Aorta (tissue), 5 donors: ENCODE measurements at regions not wholly inside any gene's neighbourhood (a gene's known extent, or its start where the extent isn't known, plus 50 kb on each side); places are given as distances from the start of the nearest gene placed in this dataset.

ENCODE experiments used
- ATAC-seq: fragments of 200-7000 bp; cut with Tn5 transposase; one replicate; pipeline ENCODE4 v1.9.1; 2022; ENCODE audit warnings: moderate library complexity; ENCODE audit not compliant: low FRiP score
- DNase-seq, 2 donors: peaks; one replicate each; pipeline ENCODE4 v3.0.0-alpha.2; 2020
- H3K27ac ChIP-seq, 2 donors: one replicate each; pipeline ENCODE4 v1.5.1; 2013; ENCODE audit warnings: low read length in 2 of 2, mild to moderate bottlenecking in 2 of 2, moderate library complexity in 2 of 2, control low read depth in 1 of 2, inconsistent platforms in 1 of 2, low read depth in 1 of 2
- H3K27me3 ChIP-seq, 2 donors: one replicate each; pipeline ENCODE4 v1.6.1; 2013; ENCODE audit warnings: control low read depth in 1 of 2, low read length in 1 of 2, mild to moderate bottlenecking in 1 of 2, moderate library complexity in 1 of 2; ENCODE audit not compliant: insufficient read depth in 2 of 2, control insufficient read depth in 1 of 2
- H3K36me3 ChIP-seq, 2 donors: one replicate each; pipeline ENCODE4 v1.6.1; 2013; ENCODE audit warnings: control low read depth in 1 of 2, low read length in 1 of 2, mild to moderate bottlenecking in 1 of 2; ENCODE audit not compliant: insufficient read depth in 2 of 2, control insufficient read depth in 1 of 2
- H3K4me1 ChIP-seq, 2 donors: one replicate each; pipeline ENCODE4 v1.6.1; 2013; ENCODE audit warnings: low read length in 2 of 2, control low read depth in 1 of 2, mild to moderate bottlenecking in 1 of 2, moderate library complexity in 1 of 2; ENCODE audit not compliant: insufficient read depth in 2 of 2, control insufficient read depth in 1 of 2
- H3K4me3 ChIP-seq, 2 donors: one replicate each; pipeline ENCODE4 v1.5.1; 2013; ENCODE audit warnings: low read length in 2 of 2, control low read depth in 1 of 2, mild to moderate bottlenecking in 1 of 2
- H3K9me3 ChIP-seq: one replicate; pipeline ENCODE4 v1.6.1; 2013; ENCODE audit warnings: mild to moderate bottlenecking, low read length; ENCODE audit not compliant: control insufficient read depth
- WGBS, 2 donors: extraction: QIAGEN DNeasy Blood & Tissue Kit; methylation state at CpG; one replicate each; pipeline ENCODE4 v1.1.7; 2013; 5-methylcytosine and 5-hydroxymethylcytosine counted together
- intact Hi-C, 2 donors: fragments of 100-400 bp; cut with DNase I; formaldehyde crosslinking; loops; one replicate each; pipeline versions ENCODE4 v1.14.2 to v1.15.0; 2022
- donor health status: healthy with polysubstance abuse.
- donor health status: Bipolar disorder and iron deficiency.
- donor health status: DM: no; HTN: no; CAD: no.
- donor health status: DM: no; HTN: no; CAD: no.
- donor health status: DM: yes; HTN: yes; CAD: no.

- intact Hi-C loops, result no loop called here
- H3K27me3 ChIP-seq, result no peaks in the 10 kb centered on the region
- H3K36me3 ChIP-seq, result no peaks in the 10 kb centered on the region
- 74 to 79% methylated on average over 1 of the region's 1 CpG for WGBS, 2 donors
- DNase-seq (no peak), ATAC-seq (no peak)
- H3K4me1 ChIP-seq, result no peaks in the 10 kb centered on the region
- H3K4me3 ChIP-seq, result no peak overlapping the region
- H3K27ac ChIP-seq, result no peak overlapping the region
- no peaks in the 10 kb centered on the region for H3K9me3 ChIP-seq
Observed at GRCh38 chr21:22314963-22315362, 1316.8 kb downstream of the NCAM2 start.

- no peak for ATAC-seq
- no peaks in the 10 kb centered on the region for H3K27me3 ChIP-seq
- 88 to 100% methylated on average over 1 of the region's 1 CpG for WGBS, 2 donors
- H3K4me1 ChIP-seq, result no peaks in the 10 kb centered on the region
- H3K27ac ChIP-seq, result no peak overlapping the region
- DNase-seq, result no peak
- H3K9me3 ChIP-seq, result no peaks in the 10 kb centered on the region
- intact Hi-C loops, result no loop called here
- H3K36me3 ChIP-seq, result no peaks in the 10 kb centered on the region
- H3K4me3 ChIP-seq, result no peak overlapping the region
Observed at GRCh38 chr21:22319435-22319834, 1321.2 kb downstream of the NCAM2 start.

GRCh38 chr21:22342889-22343288 lies 1344.7 kb downstream of the NCAM2 start:
- WGBS, 2 donors, result 34 to 39% methylated on average over 1 of the region's 1 CpG
- ATAC-seq, result no peak
- no peaks in the 10 kb centered on the region for H3K27me3 ChIP-seq
- H3K36me3 ChIP-seq, result no peaks in the 10 kb centered on the region
- H3K4me3 ChIP-seq, result no peak overlapping the region
- H3K9me3 ChIP-seq, result no peaks in the 10 kb centered on the region
- DNase-seq, result no peak
- intact Hi-C loops, result no loop called here
- H3K4me1 ChIP-seq, result no peaks in the 10 kb centered on the region
- H3K27ac ChIP-seq, result no peak overlapping the region

GRCh38 chr21:22343303-22343702 lies 1345.1 kb downstream of the NCAM2 start:
- no peak for ATAC-seq
- Histone ChIP-seq H3K4me1 (no peaks in the 10 kb centered on the region), H3K9me3 (no peaks in the 10 kb centered on the region), H3K4me3 (no peak overlapping the region), H3K27me3 (no peaks in the 10 kb centered on the region), H3K27ac (no peak overlapping the region), H3K36me3 (no peaks in the 10 kb centered on the region)
- no peak for DNase-seq
- intact Hi-C loops, result no loop called here
- WGBS, 2 donors, result 58 to 65% methylated on average over 2 of the region's 2 CpGs

GRCh38 chr21:22343721-22344120 lies 1345.5 kb downstream of the NCAM2 start:
- no peaks in the 10 kb centered on the region for H3K9me3 ChIP-seq
- DNase-seq (no peak), ATAC-seq (no peak)
- no peak overlapping the region for H3K27ac ChIP-seq
- H3K4me1 ChIP-seq, result no peaks in the 10 kb centered on the region
- intact Hi-C loops, result no loop called here
- H3K4me3 ChIP-seq, result no peak overlapping the region
- H3K36me3 ChIP-seq, result no peaks in the 10 kb centered on the region
- no peaks in the 10 kb centered on the region for H3K27me3 ChIP-seq

GRCh38 chr21:22345624-22346023 lies 1347.4 kb downstream of the NCAM2 start:
- Histone ChIP-seq H3K27me3 (no peaks in the 10 kb centered on the region), H3K4me3 (no peak overlapping the region), H3K4me1 (no peaks in the 10 kb centered on the region), H3K9me3 (no peaks in the 10 kb centered on the region), H3K27ac (no peak overlapping the region), H3K36me3 (no peaks in the 10 kb centered on the region)
- DNase-seq (no peak), ATAC-seq (no peak)
- intact Hi-C loops, result no loop called here

GRCh38 chr21:22346576-22346975 lies 1348.4 kb downstream of the NCAM2 start:
- H3K4me1 ChIP-seq, result no peaks in the 10 kb centered on the region
- DNase-seq, result no peak
- intact Hi-C loops, result no loop called here
- no peaks in the 10 kb centered on the region for H3K9me3 ChIP-seq
- WGBS, 2 donors, result 59 to 83% methylated on average over 1 of the region's 1 CpG
- H3K4me3 ChIP-seq, result no peak overlapping the region
- H3K27me3 ChIP-seq, result no peaks in the 10 kb centered on the region
- no peaks in the 10 kb centered on the region for H3K36me3 ChIP-seq
- no peak overlapping the region for H3K27ac ChIP-seq
- ATAC-seq, result no peak

- WGBS, 2 donors, result 55 to 57% methylated on average over 2 of the region's 2 CpGs
- Histone ChIP-seq H3K27me3 (no peaks in the 10 kb centered on the region), H3K9me3 (peaks cover 1% of the 10 kb centered on the region), H3K4me1 (no peaks in the 10 kb centered on the region), H3K36me3 (no peaks in the 10 kb centered on the region), H3K4me3 (no peak overlapping the region), H3K27ac (no peak overlapping the region)
- no peak for ATAC-seq
- intact Hi-C loops, result no loop called here
- no peak for DNase-seq
Observed at GRCh38 chr21:22351076-22351475, 1352.9 kb downstream of the NCAM2 start.

- WGBS, 2 donors, result 62 to 68% methylated on average over 1 of the region's 1 CpG
- Histone ChIP-seq H3K36me3 (no peaks in the 10 kb centered on the region), H3K27me3 (no peaks in the 10 kb centered on the region), H3K27ac (no peak overlapping the region), H3K9me3 (peaks cover 1% of the 10 kb centered on the region), H3K4me3 (no peak overlapping the region), H3K4me1 (no peaks in the 10 kb centered on the region)
- intact Hi-C loops, result no loop called here
- ATAC-seq (no peak), DNase-seq (no peak)
Observed at GRCh38 chr21:22352088-22352487, 1353.9 kb downstream of the NCAM2 start.
